T-helper 1 cell treated with Interleukin-12 subunit alpha and Interleukin-12 subunit beta and Interleukin-4 antibody, amounts not matched to agents 30 μg/mL and 1 μg/mL, for 36 hours (primary cell): ENCODE measurements at regions not wholly inside any gene's neighbourhood (a gene's known extent, or its start where the extent isn't known, plus 50 kb on each side); places are given as distances from the start of the nearest gene placed in this dataset.
"Not testable (repeated sequence)": the region's sequence is repeated elsewhere in the genome, so short reads cannot be mapped to it uniquely, and the experiment has no call there.

Source experiments
- H3K27ac Mint-ChIP-seq: one replicate; pipeline ENCODE4 v1.8.0; 2021; ENCODE audit warnings: mild to moderate bottlenecking, mixed read lengths
- H3K27me3 Mint-ChIP-seq: one replicate; pipeline ENCODE4 v1.8.0; 2021; ENCODE audit warnings: low read depth, mixed read lengths
- H3K36me3 Mint-ChIP-seq: one replicate; pipeline ENCODE4 v1.8.0; 2021; ENCODE audit warnings: low read depth, mixed read lengths
- H3K4me1 Mint-ChIP-seq: one replicate; pipeline ENCODE4 v1.8.0; 2021; ENCODE audit warnings: low read depth, mixed read lengths
- H3K4me3 Mint-ChIP-seq: one replicate; pipeline ENCODE4 v1.8.0; 2021; ENCODE audit warnings: mild to moderate bottlenecking, moderate library complexity, mixed read lengths
- H3K9me3 Mint-ChIP-seq: one replicate; pipeline ENCODE4 v1.8.0; 2021; ENCODE audit warnings: mixed read lengths

DNA sequence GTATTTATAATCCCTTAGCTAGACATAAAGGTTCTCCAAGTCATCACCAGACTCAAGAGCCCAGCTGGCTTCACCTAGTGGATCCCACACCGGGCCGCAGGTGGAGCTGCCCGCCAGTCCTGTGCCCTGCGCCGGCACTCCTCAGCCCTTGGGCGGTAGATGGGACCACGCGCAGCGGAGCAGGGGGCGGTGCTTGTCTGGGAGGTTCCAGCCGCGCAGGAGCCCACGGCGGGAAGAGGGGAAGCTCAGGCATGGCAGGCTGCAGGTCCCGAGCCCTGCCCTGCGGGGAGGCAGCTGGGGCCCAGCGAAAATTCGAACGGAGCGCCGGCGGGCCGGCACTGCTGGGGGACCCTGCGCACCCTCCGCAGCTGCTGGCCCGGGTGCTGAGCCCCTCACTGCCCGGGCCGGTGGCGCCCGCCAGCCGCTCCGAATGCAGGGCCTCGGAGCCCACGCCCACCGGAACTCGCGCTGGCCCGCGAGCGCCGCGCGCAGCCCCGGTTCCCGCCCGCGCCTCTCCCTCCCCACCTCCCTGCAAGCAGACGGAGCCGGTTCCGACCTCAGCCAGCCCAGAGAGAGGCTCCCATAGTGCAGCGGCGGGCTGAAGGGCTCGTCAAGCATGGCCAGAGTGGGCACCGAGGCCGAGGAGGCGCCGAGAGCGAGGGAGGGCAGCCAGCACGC, 675.6 kb downstream of the REEP3 start:
- Mint-ChIP-seq H3K36me3 (no peaks in the 10 kb centered on the region), H3K27ac (no peak overlapping the region), H3K4me1 (no peaks in the 10 kb centered on the region), H3K4me3 (no peak overlapping the region), H3K27me3 (no peaks in the 10 kb centered on the region), H3K9me3 (peaks cover 13% of the 10 kb centered on the region)

DNA sequence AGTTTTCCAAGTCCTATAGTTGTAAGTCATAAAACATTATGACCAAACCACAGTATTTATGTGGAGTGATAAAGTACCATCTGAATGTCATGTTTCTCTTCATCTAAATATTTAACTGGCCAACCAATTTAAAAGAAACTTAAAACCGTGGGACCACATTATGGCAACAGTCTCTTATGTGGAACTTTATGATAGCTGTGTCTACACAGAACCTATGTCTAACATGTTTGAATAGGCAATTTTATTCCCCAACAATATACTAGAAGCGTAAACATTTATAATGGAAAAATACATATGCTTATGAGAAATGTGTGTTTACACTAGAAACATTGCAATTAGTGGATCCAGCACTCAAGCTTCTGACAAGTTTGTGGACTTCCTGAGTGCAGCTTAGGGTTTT, 680.7 kb downstream of the REEP3 start:
- H3K36me3 Mint-ChIP-seq: no peaks in the 10 kb centered on the region
- H3K27me3 Mint-ChIP-seq: no peaks in the 10 kb centered on the region
- no peaks in the 10 kb centered on the region for H3K4me1 Mint-ChIP-seq
- H3K4me3 Mint-ChIP-seq: no peak overlapping the region
- no peak overlapping the region for H3K27ac Mint-ChIP-seq
- peaks cover 4% of the 10 kb centered on the region for H3K9me3 Mint-ChIP-seq

DNA sequence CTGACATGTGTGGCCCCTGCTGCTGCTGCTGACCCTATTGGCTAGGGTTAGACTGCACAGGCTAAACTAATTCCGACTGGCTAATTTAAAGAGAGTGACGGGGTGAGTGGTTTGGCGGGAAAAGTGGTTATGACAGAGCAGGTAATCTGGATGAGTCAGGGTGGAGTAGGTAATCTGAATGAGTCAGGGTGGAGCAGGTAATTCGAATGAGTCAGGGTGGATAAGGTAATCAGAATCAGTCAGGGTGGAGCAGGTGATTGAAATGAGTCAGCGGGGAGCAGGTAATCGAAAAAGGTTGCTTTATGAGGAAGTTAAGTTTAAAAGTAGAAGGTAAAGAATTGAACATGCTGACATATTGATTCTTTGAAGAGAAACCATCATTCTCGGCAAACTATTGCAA, 683.3 kb downstream of the REEP3 start:
- H3K36me3 Mint-ChIP-seq, H3K27me3 Mint-ChIP-seq, H3K27ac Mint-ChIP-seq, H3K4me3 Mint-ChIP-seq, H3K4me1 Mint-ChIP-seq, H3K9me3 Mint-ChIP-seq: not testable (repeated sequence)

DNA sequence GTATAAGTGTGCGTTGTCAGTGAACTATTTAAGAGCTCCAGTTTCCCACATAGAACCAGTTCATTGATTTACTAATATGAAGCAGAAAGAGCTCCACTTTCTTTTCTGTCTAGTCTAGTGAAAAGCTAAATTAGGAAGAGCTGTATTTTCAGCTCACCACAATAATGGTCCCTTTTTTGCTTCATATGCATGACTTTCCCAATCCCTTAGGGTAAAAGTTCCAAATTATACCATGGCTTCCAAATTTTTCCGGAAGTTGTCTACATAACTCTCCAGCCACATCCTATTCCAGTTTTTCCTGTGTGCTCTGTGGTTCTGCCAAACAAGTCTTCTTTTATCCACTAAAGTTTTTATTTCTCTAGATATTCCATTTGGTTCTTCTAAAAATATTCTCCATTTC, 685.2 kb downstream of the REEP3 start:
- H3K4me1 Mint-ChIP-seq: no peaks in the 10 kb centered on the region
- H3K27ac Mint-ChIP-seq: no peak overlapping the region
- peaks cover 7% of the 10 kb centered on the region for H3K9me3 Mint-ChIP-seq
- H3K36me3 Mint-ChIP-seq: no peaks in the 10 kb centered on the region
- no peaks in the 10 kb centered on the region for H3K27me3 Mint-ChIP-seq
- no peak overlapping the region for H3K4me3 Mint-ChIP-seq

DNA sequence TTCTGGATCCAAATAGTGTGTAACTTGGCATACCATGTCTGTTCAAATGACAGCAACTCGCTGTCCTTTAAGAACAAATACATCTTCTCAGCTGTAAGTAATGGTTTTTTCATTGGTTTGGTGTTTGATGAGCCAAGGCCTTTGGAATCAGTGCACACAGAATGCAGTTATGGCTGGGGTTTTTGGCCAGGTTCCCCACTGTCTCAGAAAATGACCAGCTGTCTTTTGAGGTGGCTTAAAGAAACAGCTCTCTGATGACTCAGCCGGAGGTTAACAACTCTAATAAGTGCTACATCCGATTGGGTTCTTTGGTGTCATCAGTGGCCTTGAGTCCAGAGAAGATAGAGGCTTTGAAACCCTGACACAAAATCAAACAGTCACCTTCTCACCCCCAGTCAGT, 688.4 kb downstream of the REEP3 start:
- no peaks in the 10 kb centered on the region for H3K36me3 Mint-ChIP-seq
- no peaks in the 10 kb centered on the region for H3K4me1 Mint-ChIP-seq
- no peak overlapping the region for H3K4me3 Mint-ChIP-seq
- H3K27me3 Mint-ChIP-seq: no peaks in the 10 kb centered on the region
- no peak overlapping the region for H3K27ac Mint-ChIP-seq
- peaks cover 4% of the 10 kb centered on the region for H3K9me3 Mint-ChIP-seq

DNA sequence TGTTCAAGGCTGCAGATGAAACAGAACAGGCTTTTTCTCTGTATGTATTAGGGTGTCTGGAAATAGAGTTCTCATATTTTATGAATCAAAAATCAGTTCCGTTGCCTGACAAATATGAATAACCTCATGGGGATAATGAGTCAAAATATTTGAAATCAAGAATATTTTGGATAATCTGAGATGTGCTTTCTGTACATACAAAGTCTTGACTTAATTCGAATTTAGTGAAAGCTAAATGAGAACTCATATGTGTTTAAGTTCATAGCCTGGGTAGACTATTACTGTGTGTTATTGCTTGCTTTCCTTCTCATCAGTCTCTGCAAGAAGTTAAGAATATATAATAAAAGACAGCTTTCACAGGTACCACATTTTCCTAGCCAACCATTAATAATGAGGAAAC, 689.0 kb downstream of the REEP3 start:
- Mint-ChIP-seq H3K27ac (no peak overlapping the region), H3K27me3 (no peaks in the 10 kb centered on the region), H3K4me1 (no peaks in the 10 kb centered on the region), H3K4me3 (no peak overlapping the region), H3K36me3 (no peaks in the 10 kb centered on the region), H3K9me3 (peaks cover 3% of the 10 kb centered on the region)

DNA sequence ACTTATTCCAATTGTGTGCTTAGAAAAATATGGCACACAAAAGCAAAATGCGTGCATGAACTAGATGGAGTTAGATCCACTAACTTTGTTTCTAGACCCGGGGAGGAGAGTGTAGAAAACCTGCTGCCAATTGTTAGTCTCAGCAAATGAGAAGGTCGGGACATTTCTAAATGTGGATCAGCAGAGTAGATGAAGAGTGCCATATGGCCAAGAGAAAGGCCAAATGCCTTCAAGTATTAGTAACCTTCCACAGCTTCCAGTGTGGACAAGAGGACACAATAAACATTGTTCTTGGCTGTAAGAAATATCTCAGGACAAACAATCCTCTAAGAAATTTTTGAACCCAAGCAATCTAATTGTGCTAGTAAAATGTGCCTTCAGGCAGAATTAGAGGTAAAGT, 690.3 kb downstream of the REEP3 start:
- Mint-ChIP-seq H3K27me3 (no peaks in the 10 kb centered on the region), H3K4me3 (no peak overlapping the region), H3K9me3 (peaks cover 3% of the 10 kb centered on the region), H3K27ac (no peak overlapping the region), H3K4me1 (no peaks in the 10 kb centered on the region), H3K36me3 (no peaks in the 10 kb centered on the region)

DNA sequence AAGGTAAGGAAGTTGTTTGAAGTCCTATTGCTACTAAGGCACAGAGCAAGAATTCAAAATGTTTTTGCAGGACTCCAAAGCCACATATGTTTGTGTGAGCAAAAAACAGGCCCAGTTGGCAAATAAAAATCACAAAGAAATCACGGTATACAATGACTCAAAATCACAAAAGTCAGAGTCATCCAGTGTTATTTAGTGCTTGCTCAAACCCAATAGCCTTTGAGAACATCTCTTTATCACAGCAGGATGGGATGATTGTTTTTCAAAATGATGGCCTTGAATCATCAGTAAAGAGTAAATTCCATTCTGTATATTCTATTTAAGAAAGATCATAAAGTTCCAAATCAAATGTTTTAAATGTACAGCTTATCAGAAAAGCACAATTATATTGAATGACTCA, 693.9 kb downstream of the REEP3 start:
- Mint-ChIP-seq H3K27me3 (no peaks in the 10 kb centered on the region), H3K4me3 (no peak overlapping the region), H3K9me3 (peaks cover 3% of the 10 kb centered on the region), H3K36me3 (no peaks in the 10 kb centered on the region), H3K4me1 (no peaks in the 10 kb centered on the region), H3K27ac (no peak overlapping the region)

DNA sequence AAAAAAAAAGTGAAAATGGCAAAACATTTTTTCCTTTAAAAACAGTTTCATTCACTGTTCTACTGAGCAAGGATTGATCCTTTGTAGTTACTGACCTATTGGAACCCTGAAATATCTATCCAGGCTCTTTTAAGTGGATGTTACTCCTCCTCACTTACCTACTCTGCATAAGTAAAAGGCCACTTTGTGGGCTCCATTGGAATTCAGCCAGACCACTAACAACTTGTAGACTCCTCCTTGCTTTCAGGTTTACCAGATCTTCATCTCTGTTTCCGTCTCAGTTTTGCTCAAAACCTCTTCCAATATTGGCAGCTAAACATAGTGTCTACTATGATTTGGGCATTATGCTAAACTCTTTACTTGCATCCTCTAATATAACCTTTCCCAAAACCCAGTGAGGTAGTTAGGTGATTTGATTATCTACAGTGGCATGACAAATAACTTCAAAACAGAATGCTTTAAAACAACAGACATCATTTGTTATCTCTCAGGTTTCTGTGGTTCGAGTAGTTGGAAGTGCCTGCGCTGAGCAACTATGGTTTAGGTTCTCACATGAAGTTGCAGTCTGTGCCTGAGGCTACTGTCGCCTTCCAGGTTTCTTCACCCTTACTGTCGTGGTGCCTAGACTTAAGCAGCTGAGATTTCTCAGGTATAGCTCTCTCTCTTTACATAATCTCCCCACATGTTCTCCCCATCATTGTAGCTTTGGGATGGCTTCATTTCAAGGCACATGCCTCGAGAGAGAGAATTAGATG, 698.2 kb downstream of the REEP3 start:
- H3K27ac Mint-ChIP-seq: no peak overlapping the region

DNA sequence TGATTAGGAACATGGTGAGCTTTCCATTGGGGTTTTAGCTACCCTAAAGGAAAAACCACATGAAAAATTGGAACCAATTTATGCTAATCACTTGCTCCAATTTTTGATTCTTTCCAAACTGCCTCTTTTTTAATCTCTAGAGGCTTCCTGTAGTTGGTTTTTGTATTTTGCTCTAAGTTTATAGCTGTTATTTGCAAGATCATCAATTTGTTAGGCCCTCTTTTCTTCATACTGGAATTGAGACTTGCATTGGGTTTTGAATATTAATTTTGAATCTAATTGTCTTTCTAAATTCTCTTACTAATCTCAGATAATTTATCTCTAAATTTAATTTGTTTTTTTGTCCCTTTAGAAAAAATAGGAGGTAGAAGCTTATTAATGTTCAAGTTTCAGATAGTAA, 713.3 kb downstream of the REEP3 start:
- Mint-ChIP-seq H3K4me3 (no peak overlapping the region), H3K27me3 (no peaks in the 10 kb centered on the region), H3K4me1 (no peaks in the 10 kb centered on the region), H3K36me3 (no peaks in the 10 kb centered on the region), H3K27ac (no peak overlapping the region), H3K9me3 (peaks cover 9% of the 10 kb centered on the region)

More for the DNA sequence above, 698.2 kb downstream of the REEP3 start:
- H3K4me3 Mint-ChIP-seq: no peak overlapping the region
- H3K27me3 Mint-ChIP-seq: no peaks in the 10 kb centered on the region
- no peaks in the 10 kb centered on the region for H3K4me1 Mint-ChIP-seq
- H3K9me3 Mint-ChIP-seq: peaks cover 15% of the 10 kb centered on the region
- H3K36me3 Mint-ChIP-seq: no peaks in the 10 kb centered on the region

DNA sequence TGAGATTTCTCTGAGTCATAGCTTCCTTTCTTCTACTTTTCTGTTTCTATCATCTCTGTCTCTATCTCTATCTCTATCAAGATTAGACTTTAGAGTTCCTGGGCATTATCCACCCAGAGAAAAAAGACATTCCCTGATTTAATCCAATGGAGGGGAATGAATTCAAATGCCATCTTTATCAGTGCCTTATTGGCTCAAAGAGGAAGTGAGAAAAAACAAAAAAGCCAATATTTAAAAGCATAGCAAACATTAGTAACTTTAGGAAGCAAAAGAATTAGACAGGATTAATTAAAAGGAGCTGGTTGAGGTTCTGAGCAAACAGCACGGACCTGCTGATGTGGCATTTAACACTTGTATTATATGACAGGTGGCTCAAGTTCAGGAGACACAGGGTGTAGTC, 736.5 kb downstream of the REEP3 start:
- Mint-ChIP-seq H3K4me3 (no peak overlapping the region), H3K27me3 (no peaks in the 10 kb centered on the region), H3K36me3 (no peaks in the 10 kb centered on the region), H3K9me3 (no peaks in the 10 kb centered on the region), H3K27ac (no peak overlapping the region), H3K4me1 (no peaks in the 10 kb centered on the region)

DNA sequence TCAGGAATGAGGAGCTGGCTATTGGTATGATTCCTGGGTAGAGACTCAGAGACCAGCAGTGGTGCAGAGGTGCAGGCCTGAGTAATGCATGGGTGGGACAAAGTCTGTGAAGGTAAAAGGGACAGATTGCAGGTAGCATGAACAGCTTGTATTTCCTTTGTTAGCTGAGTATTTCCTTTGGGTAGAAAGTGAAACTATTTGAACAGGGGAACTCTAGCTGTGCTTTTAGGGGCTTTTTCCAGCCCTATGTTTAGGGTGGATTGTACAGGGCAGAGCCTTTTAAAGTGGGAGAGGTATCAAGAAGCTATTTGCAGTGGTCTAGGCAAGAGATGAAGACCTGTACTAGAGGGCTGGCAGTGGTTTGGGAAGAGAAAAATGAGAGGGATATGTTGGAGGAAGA, 739.9 kb downstream of the REEP3 start:
- Mint-ChIP-seq H3K4me1 (no peaks in the 10 kb centered on the region), H3K27me3 (no peaks in the 10 kb centered on the region), H3K9me3 (no peaks in the 10 kb centered on the region), H3K4me3 (no peak overlapping the region), H3K36me3 (no peaks in the 10 kb centered on the region), H3K27ac (no peak overlapping the region)

DNA sequence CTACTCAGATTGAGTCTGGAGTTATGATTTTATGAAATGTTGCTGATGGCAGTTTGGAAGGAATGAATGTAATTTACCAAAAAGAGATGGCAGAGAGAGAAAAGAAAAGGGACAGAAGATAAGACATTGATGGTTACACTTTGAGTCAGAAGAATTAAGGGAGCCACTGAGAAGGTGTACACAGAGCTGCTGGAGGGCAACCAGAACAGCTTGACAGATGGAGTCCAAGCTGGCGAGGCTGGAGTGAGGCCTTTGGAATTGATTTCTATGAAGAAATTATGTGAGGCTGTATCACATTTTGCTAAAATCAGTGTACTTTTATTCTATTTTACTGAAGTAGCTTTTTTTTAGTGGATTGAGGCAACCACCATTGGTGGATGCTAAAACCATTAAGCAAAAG, 740.5 kb downstream of the REEP3 start:
- Mint-ChIP-seq H3K36me3 (no peaks in the 10 kb centered on the region), H3K4me3 (no peak overlapping the region), H3K4me1 (no peaks in the 10 kb centered on the region), H3K27me3 (no peaks in the 10 kb centered on the region), H3K9me3 (no peaks in the 10 kb centered on the region), H3K27ac (no peak overlapping the region)

DNA sequence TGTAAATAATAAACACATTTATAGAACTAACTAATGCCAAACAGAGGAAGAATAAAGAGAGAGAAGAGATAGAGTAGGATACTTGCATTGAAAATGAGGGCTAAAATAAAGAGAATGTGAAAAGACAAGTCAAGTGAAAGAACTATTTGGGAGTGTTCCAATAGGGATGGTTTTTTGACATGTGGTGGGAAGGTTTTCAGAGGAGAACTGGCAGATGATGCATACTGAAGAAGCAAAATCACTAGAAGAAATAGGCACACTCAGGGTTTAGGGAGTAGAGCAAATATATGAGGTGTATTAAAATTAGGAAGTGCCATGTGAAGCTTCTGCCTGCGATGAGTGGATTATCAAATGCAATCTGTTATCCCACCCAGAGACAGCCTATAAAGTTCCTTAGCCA, 744.8 kb downstream of the REEP3 start:
- H3K4me1 Mint-ChIP-seq: no peaks in the 10 kb centered on the region
- H3K36me3 Mint-ChIP-seq: no peaks in the 10 kb centered on the region
- H3K27me3 Mint-ChIP-seq: no peaks in the 10 kb centered on the region
- no peak overlapping the region for H3K4me3 Mint-ChIP-seq
- no peaks in the 10 kb centered on the region for H3K9me3 Mint-ChIP-seq
- H3K27ac Mint-ChIP-seq: no peak overlapping the region

DNA sequence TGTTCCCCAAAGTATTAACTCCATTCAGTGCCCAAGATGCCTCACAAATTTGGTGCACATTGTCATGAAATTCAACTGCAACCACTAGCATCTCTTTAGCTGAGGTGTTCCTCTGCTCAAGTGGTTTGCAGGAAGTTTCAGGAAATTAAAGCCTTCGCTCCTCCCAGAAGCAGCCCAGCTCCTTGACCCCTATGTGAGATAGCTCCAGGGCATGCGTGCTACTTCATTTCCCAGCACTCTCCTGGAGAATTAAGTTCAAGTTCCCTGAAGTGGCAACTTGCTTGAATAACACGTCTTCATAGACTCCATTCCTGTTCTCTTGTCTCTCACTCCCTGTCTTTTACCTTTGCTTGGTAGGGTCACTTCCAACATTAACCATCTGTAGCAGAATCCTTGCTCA, 750.3 kb downstream of the REEP3 start:
- Mint-ChIP-seq H3K4me3 (no peak overlapping the region), H3K36me3 (no peaks in the 10 kb centered on the region), H3K9me3 (no peaks in the 10 kb centered on the region), H3K4me1 (no peaks in the 10 kb centered on the region), H3K27ac (no peak overlapping the region), H3K27me3 (no peaks in the 10 kb centered on the region)
